ENCODE measurements at regions not wholly inside any gene's neighbourhood (a gene's known extent, or its start where the extent isn't known, plus 50 kb on each side); places are given as distances from the start of the nearest gene placed in this dataset.

- no peaks in the 10 kb centered on the region for H3K9me3 ChIP-seq (ENCODE audit: low read depth)
- no peak overlapping the region for H3K27ac ChIP-seq
- no peaks in the 10 kb centered on the region for H3K4me1 ChIP-seq (ENCODE audit: low read depth)
- H3K27me3 ChIP-seq: no peaks in the 10 kb centered on the region
- TF ChIP-seq, protein P1, sequence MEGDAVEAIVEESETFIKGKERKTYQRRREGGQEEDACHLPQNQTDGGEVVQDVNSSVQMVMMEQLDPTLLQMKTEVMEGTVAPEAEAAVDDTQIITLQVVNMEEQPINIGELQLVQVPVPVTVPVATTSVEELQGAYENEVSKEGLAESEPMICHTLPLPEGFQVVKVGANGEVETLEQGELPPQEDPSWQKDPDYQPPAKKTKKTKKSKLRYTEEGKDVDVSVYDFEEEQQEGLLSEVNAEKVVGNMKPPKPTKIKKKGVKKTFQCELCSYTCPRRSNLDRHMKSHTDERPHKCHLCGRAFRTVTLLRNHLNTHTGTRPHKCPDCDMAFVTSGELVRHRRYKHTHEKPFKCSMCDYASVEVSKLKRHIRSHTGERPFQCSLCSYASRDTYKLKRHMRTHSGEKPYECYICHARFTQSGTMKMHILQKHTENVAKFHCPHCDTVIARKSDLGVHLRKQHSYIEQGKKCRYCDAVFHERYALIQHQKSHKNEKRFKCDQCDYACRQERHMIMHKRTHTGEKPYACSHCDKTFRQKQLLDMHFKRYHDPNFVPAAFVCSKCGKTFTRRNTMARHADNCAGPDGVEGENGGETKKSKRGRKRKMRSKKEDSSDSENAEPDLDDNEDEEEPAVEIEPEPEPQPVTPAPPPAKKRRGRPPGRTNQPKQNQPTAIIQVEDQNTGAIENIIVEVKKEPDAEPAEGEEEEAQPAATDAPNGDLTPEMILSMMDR (IDR thresholded peaks at IDR 0.05; ENCODE audit: low read depth, low read length): no peak
- H3K4me3 ChIP-seq: no peak overlapping the region
- DNase-seq (ENCODE audit: low read depth in 1 of 2, low spot score in 1 of 2): no peak
- H3K36me3 ChIP-seq: no peaks in the 10 kb centered on the region
Measured at GRCh38 chr2:17282826-17283225, 235.4 kb downstream of the RAD51AP2 start.

DNA sequence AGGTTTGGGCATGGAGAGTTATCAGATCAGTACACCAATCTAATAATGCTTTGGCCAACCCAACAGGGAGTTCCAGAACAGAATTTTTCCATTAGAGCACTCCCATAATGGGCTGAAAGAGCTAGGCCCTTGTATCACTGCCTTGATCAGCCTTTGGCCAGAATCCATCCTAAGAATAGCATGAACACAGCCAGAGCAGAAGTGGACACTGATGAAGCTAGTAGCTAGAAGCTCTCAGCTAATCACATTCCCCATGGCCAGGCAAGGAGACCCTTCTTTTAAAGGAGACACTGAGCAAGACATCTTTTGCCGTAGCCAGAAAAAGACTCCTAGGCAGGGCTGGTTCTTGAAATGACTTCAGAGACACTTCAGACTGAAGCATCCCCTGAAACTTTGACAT lies 236.0 kb downstream of the RAD51AP2 start:
- H3K36me3 ChIP-seq: no peaks in the 10 kb centered on the region
- no peaks in the 10 kb centered on the region for H3K9me3 ChIP-seq (ENCODE audit: low read depth)
- no peak overlapping the region for H3K27ac ChIP-seq
- TF ChIP-seq, protein P1 (IDR thresholded peaks at IDR 0.05; ENCODE audit: low read depth, low read length): no peak
- H3K27me3 ChIP-seq: no peaks in the 10 kb centered on the region
- no peak for DNase-seq (ENCODE audit: low read depth in 1 of 2, low spot score in 1 of 2)
- no peak overlapping the region for H3K4me3 ChIP-seq
- H3K4me1 ChIP-seq (ENCODE audit: low read depth): no peaks in the 10 kb centered on the region

- H3K4me3 ChIP-seq: no peak overlapping the region
- H3K36me3 ChIP-seq: no peaks in the 10 kb centered on the region
- no peak for DNase-seq (ENCODE audit: low read depth in 1 of 2, low spot score in 1 of 2)
- no peaks in the 10 kb centered on the region for H3K27me3 ChIP-seq
- H3K27ac ChIP-seq: no peak overlapping the region
- H3K9me3 ChIP-seq (ENCODE audit: low read depth): no peaks in the 10 kb centered on the region
- TF ChIP-seq, protein P1 (IDR thresholded peaks at IDR 0.05; ENCODE audit: low read depth, low read length): no peak
- no peaks in the 10 kb centered on the region for H3K4me1 ChIP-seq (ENCODE audit: low read depth)
Measured at GRCh38 chr2:17276220-17276619, 242.0 kb downstream of the RAD51AP2 start.

DNA sequence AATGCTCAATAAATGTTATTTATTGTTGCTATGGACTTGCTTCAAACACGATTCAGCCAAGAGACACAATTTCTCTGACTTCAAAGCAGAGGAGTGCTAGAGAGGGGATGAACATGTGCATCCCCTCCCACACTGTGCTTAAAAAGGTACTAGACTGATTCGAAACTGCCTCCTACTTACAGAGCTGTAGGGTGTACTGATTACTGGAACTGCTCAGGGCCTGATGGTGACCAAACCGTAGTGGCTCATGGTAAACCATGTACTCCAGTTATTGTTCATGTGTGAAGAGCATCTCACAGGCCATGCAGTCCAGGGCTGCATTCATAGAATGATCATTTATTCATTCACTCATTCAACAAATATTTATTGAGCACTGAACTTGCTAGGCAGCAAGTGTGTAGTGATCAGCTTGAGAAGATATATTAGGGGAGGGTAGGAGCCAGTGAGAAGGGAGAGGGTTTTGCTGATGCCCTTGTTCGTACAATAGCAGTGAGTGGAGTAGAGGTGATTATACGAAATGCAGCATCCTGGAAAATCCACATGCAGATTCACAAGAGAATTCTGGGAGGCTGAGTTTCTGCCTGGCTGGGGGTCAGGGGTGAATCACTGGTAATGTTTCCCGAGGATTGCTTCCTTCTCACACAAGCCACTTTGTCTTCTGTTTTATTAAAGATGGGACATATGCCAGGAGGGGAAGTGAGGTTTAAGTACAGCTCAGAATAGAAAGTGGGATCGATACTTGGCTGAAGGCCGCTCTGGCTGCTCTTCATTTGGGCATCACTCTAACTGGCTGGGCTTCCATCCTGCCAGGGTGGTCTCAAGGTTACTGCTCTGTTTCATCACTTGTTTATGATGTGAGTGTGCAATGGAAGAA lies 245.4 kb downstream of the RAD51AP2 start:
- Histone ChIP-seq H3K4me1 (ENCODE audit: low read depth) (no peaks in the 10 kb centered on the region), H3K36me3 (no peaks in the 10 kb centered on the region), H3K9me3 (ENCODE audit: low read depth) (no peaks in the 10 kb centered on the region), H3K27me3 (no peaks in the 10 kb centered on the region), H3K4me3 (no peak overlapping the region), H3K27ac (no peak overlapping the region)
- no peak for DNase-seq (ENCODE audit: low read depth in 1 of 2, low spot score in 1 of 2)
- TF ChIP-seq, protein P1 (IDR thresholded peaks at IDR 0.05; ENCODE audit: low read depth, low read length): no peak

GRCh38 chr2:17272170-17272569 lies 246.1 kb downstream of the RAD51AP2 start:
- Histone ChIP-seq H3K36me3 (no peaks in the 10 kb centered on the region), H3K4me1 (ENCODE audit: low read depth) (no peaks in the 10 kb centered on the region), H3K27me3 (no peaks in the 10 kb centered on the region), H3K9me3 (ENCODE audit: low read depth) (no peaks in the 10 kb centered on the region), H3K27ac (no peak overlapping the region), H3K4me3 (no peak overlapping the region)
- TF ChIP-seq, protein P1 (IDR thresholded peaks at IDR 0.05; ENCODE audit: low read depth, low read length): no peak
- no peak for DNase-seq (ENCODE audit: low read depth in 1 of 2, low spot score in 1 of 2)

Measured in cardiac muscle cell (in vitro differentiated cells and primary cell).